ENCODE measurements at regions not wholly inside any gene's neighbourhood (a gene's known extent, or its start where the extent isn't known, plus 50 kb on each side); places are given as distances from the start of the nearest gene placed in this dataset.
"Not testable (repeated sequence)": the region's sequence is repeated elsewhere in the genome, so short reads cannot be mapped to it uniquely, and the experiment has no call there.

- no peak for DNase-seq (ENCODE audit: low read depth in 1 of 2, low spot score in 1 of 2)
These were observed 2098.7 kb upstream of the WWC1 start for GRCh38 chr5:166192696-166193095.

- DNase-seq (ENCODE audit: low read depth in 1 of 2, low spot score in 1 of 2) = no peak
These were observed 2095.5 kb upstream of the WWC1 start for GRCh38 chr5:166195981-166196380.

- no peak for DNase-seq (ENCODE audit: low read depth in 1 of 2, low spot score in 1 of 2)
These were observed 2090.9 kb upstream of the WWC1 start for GRCh38 chr5:166200532-166200931.

- no peak for DNase-seq (ENCODE audit: low read depth in 1 of 2, low spot score in 1 of 2)
These were observed 2079.8 kb upstream of the WWC1 start for GRCh38 chr5:166211640-166212039.

- DNase-seq (ENCODE audit: low read depth in 1 of 2, low spot score in 1 of 2) = no peak
These were observed 2055.1 kb upstream of the WWC1 start for GRCh38 chr5:166236327-166236726.

- DNase-seq (ENCODE audit: low read depth in 1 of 2, low spot score in 1 of 2) = no peak
These were observed 2050.7 kb upstream of the WWC1 start for GRCh38 chr5:166240705-166241104.

- no peak for DNase-seq (ENCODE audit: low read depth in 1 of 2, low spot score in 1 of 2)
These were observed 2045.9 kb upstream of the WWC1 start for GRCh38 chr5:166245556-166245955.

GRCh38 chr5:166251786-166252185 lies 2039.7 kb upstream of the WWC1 start:
- DNase-seq (ENCODE audit: low read depth in 1 of 2, low spot score in 1 of 2) = no peak

- no peak for DNase-seq (ENCODE audit: low read depth in 1 of 2, low spot score in 1 of 2)
These were observed 2033.8 kb upstream of the WWC1 start for GRCh38 chr5:166257661-166258060.

- DNase-seq (ENCODE audit: low read depth in 1 of 2, low spot score in 1 of 2) = no peak
These were observed 2029.0 kb upstream of the WWC1 start for GRCh38 chr5:166262395-166262794.

GRCh38 chr5:166267907-166268306 lies 2023.5 kb upstream of the WWC1 start:
- no peak for DNase-seq (ENCODE audit: low read depth in 1 of 2, low spot score in 1 of 2)

- DNase-seq (ENCODE audit: low read depth in 1 of 2, low spot score in 1 of 2) = no peak
These were observed 2020.7 kb upstream of the WWC1 start for GRCh38 chr5:166270712-166271111.

GRCh38 chr5:166276006-166276405 lies 2015.4 kb upstream of the WWC1 start:
- DNase-seq (ENCODE audit: low read depth in 1 of 2, low spot score in 1 of 2) = no peak

- DNase-seq (ENCODE audit: low read depth in 1 of 2, low spot score in 1 of 2) = no peak
These were observed 2011.6 kb upstream of the WWC1 start for GRCh38 chr5:166279828-166280227.

- no peak for DNase-seq (ENCODE audit: low read depth in 1 of 2, low spot score in 1 of 2)
These were observed 2010.0 kb upstream of the WWC1 start for GRCh38 chr5:166281433-166281832.

- DNase-seq (ENCODE audit: low read depth in 1 of 2, low spot score in 1 of 2) = no peak
These were observed 2008.5 kb upstream of the WWC1 start for GRCh38 chr5:166282939-166283338.

GRCh38 chr5:166285361-166285760 lies 2006.1 kb upstream of the WWC1 start:
- no peak for DNase-seq (ENCODE audit: low read depth in 1 of 2, low spot score in 1 of 2)

- DNase-seq (ENCODE audit: low read depth in 1 of 2, low spot score in 1 of 2) = no peak
These were observed 2004.6 kb upstream of the WWC1 start for GRCh38 chr5:166286832-166287231.

GRCh38 chr5:166287866-166288265 lies 2003.6 kb upstream of the WWC1 start:
- no peak for DNase-seq (ENCODE audit: low read depth in 1 of 2, low spot score in 1 of 2)

- DNase-seq (ENCODE audit: low read depth in 1 of 2, low spot score in 1 of 2) = not testable (repeated sequence)
These were observed 1999.6 kb upstream of the WWC1 start for GRCh38 chr5:166291800-166292199.

GRCh38 chr5:166293892-166294291 lies 1997.6 kb upstream of the WWC1 start:
- no peak for DNase-seq (ENCODE audit: low read depth in 1 of 2, low spot score in 1 of 2)

GRCh38 chr5:166302166-166302565 lies 1989.3 kb upstream of the WWC1 start:
- DNase-seq (ENCODE audit: low read depth in 1 of 2, low spot score in 1 of 2) = no peak

GRCh38 chr5:166317425-166317824 lies 1974.0 kb upstream of the WWC1 start:
- DNase-seq (ENCODE audit: low read depth in 1 of 2, low spot score in 1 of 2) = no peak

- no peak for DNase-seq (ENCODE audit: low read depth in 1 of 2, low spot score in 1 of 2)
These were observed 1970.4 kb upstream of the WWC1 start for GRCh38 chr5:166320920-166321480.
